ENCODE measurements at regions not wholly inside any gene's neighbourhood (a gene's known extent, or its start where the extent isn't known, plus 50 kb on each side); places are given as distances from the start of the nearest gene placed in this dataset.

- no peak for FAIRE-seq
Measured at GRCh38 chr6:91590191-91590590, 1003.3 kb upstream of the MAP3K7 start.

GRCh38 chr6:91580635-91581034, 993.8 kb upstream of the MAP3K7 start:
- FAIRE-seq, result no peak

DNA sequence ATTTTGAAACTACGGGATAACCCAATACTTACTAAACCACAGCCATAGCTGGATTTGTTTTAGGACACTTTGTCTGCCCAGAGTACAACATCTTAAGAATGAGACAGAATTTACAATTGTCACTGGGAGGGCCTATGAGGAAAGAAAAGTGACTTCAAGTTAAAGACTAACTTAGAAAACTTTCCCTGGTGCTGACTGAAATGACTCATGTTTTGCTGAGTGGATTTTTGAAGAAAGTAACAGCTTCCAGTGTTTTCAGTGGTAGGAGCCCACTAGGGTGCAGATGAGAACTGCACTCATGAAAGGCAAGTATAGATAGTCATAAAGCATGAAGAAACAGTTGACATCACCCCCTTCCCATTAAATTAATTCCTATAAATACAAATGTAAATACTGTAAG, 988.2 kb upstream of the MAP3K7 start:
- no peak for FAIRE-seq

GRCh38 chr6:91573826-91574416, 987.0 kb upstream of the MAP3K7 start:
- FAIRE-seq, result no peak

GRCh38 chr6:91572878-91573277, 986.0 kb upstream of the MAP3K7 start:
- no peak for FAIRE-seq

DNA sequence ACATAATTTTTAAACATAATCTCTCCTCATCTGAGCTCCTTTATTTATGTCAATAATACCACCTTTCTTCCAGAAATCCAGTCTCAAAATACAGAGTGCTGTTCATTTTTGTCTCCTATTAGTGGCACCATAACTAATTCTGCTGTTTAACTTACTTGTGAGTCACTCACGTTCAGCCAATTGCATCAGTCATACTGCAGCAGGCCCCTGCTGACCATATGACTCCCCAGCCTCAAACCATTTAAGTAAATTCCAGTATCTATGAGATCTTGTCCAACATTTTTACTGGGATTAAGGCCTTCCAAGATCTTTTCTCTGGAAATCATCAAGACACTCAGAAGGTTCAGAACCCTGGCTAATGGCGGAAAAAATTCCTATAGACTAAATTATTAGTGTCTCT, 982.2 kb upstream of the MAP3K7 start:
- FAIRE-seq, result no peak

- no peak for FAIRE-seq
Measured at GRCh38 chr6:91566467-91566866, 979.6 kb upstream of the MAP3K7 start.

DNA sequence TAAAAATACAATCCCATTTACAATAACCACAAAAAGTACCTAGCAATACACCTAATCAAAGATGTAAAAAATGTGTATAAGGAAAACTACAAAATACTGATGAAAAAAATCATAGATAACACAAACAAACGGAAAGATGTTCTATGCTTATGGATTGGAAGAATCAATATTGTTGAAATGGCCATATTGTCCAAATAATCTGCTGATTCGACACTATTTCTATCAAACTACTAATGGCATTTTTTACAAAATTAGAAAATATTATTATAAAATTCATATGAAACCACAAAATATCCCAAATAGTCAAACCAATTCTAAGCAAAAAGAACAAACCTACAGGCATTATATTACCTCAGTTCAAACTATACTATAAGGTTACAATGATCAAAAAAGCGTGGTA, 978.3 kb upstream of the MAP3K7 start:
- no peak for FAIRE-seq

DNA sequence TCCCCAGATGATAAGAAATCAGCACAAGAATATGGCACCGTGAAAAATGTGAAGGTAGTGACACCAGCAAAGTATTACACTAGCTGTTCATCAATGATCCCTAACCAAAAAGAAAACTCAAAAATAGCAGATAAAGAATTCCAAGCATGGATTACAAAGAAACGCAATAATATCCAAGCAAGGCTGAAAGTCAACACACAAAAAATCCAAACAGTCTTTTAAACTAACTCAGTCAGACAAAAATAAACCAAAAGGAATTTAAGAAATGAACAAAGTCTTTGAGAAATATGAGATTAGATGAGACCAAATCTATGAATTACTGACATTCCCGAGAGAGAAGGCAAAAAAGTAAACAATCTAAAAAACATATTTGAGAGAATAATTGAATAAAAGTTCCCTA, 976.1 kb upstream of the MAP3K7 start:
- FAIRE-seq, result no peak

DNA sequence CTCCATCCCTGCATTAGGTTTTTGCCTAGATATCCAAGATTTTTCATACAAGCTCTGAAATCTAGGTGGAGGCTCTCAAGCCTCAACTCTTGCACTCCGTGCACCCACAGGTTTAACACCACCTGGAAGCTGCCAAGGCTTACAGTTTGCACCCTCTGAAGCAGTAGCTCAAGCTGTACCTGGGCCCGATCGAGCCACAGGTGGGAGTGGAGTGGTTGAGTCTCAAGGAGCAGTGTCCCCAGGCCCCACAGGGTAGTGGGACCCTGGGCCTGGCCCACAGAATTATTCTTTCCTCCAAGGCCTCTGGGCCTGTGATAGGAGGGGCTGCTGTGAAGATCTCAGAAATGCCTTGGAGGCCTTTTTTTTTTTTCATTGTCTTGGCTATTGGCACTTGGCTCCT, 973.5 kb upstream of the MAP3K7 start:
- FAIRE-seq, result no peak

DNA sequence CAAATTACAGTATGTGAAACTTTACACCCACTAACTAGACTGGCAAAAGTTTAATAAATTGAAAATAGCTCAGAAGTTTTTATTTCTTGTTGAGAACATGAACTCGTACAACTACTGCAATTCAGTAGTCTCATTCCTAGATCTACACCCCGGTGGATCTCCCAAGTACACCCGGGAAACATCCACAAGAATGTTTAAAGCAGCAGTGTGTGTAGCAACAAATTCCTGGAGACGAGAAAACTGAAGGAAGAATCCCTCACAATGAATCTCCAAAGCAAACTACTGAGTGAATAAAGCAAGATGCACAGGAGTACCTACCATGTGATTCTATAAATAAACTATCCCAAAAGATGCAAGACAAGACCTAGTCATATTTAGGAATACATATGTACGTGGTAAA, 954.0 kb upstream of the MAP3K7 start:
- FAIRE-seq, result no peak

GRCh38 chr6:91539456-91539855, 952.6 kb upstream of the MAP3K7 start:
- FAIRE-seq, result no peak

- FAIRE-seq, result no peak
Measured at GRCh38 chr6:91538622-91539021, 951.8 kb upstream of the MAP3K7 start.

DNA sequence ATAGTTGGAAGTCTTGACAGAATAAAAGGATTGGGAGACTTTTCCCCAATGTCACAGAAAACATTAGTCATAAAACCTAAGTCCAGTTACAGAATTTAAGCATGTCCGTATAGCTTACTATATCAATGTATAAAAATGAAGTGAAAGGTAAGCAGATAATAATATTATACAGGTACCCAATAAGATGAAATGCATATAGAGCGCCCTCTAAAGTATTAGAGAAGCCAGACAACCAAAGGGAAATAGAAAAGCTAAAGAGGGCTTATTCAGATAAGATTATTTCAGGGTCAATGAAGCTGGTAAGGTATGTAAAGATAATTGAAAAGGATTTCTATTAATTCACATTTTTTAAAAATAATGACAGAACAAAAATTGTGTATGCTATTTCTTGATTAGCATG, 947.7 kb upstream of the MAP3K7 start:
- no peak for FAIRE-seq

GRCh38 chr6:91523511-91523910, 936.6 kb upstream of the MAP3K7 start:
- FAIRE-seq, result no peak

DNA sequence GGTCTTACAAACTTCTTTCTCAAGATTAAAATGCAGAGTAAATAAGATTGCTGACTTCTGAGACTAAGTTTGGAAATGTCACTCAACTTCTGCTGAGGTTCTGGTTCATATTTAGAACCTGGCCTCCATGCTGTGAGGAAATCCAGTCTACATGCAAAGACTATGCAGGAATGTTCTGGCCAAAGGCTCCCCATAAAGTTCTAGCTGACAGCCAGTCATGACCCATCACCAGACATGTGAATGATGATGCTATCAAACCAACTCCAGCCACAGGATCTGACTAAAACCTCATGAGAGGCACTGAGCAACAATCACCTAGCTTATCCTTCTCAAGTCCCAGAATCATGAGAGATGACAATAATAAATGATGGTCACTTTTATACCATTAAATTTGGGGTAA, 935.1 kb upstream of the MAP3K7 start:
- no peak for FAIRE-seq

GRCh38 chr6:91509711-91510110, 922.8 kb upstream of the MAP3K7 start:
- no peak for FAIRE-seq

DNA sequence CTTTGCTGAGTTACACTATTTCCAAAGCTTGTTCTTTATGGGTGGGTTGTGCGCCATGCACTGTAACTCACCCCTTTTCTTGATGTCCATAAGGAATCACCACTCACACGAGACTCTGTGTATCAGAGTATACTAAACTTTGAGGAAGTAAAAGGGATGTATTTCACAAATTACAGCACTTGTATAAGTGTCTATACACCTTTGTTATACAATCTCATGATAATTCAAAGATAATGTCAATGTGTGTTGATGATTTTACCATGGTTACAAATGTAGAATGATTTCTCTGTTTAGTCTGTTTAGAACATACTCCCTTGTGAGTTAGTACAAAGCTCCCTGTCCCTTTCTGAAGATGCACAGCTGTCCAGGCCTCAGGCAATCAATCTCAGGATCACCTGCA, 922.2 kb upstream of the MAP3K7 start:
- FAIRE-seq, result no peak

DNA sequence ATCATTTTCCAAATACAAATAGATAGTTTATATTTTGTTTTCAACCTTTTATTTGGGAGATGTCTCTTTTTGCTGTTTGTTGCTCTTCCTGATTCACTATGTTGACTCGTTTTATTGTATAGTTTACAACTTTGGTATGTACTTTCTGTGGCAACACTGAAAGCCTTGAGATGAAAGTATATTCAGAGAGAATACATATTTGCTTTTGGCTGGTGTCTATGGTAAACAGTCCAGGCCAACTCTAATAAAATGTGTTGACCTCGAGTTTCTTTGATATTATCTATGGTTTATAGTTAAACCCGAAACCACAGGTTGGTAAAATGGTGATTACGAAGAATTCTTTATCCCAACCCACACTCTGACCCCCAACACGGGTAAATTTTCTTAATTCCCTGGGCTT, 919.6 kb upstream of the MAP3K7 start:
- FAIRE-seq, result no peak

GRCh38 chr6:91505199-91505598, 918.3 kb upstream of the MAP3K7 start:
- no peak for FAIRE-seq

DNA sequence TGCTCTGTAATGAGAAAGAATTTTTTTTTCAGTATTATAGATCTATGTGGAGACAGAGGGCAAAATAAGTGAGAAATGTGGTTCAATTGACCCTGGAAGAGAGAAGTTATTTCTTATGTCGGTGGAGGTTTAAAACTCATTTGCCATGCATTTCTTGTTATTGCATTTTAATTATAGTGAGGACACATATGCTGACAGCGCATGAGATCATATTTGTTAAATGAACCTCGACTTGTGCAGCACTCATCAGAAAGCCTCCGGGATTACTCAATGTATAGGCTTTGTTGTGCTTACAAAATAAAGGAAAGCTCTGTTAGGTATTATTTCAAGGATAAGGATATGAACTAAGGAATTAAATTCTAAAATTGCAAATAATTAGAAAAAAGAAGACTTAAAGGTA, 915.1 kb upstream of the MAP3K7 start:
- FAIRE-seq, result no peak

DNA sequence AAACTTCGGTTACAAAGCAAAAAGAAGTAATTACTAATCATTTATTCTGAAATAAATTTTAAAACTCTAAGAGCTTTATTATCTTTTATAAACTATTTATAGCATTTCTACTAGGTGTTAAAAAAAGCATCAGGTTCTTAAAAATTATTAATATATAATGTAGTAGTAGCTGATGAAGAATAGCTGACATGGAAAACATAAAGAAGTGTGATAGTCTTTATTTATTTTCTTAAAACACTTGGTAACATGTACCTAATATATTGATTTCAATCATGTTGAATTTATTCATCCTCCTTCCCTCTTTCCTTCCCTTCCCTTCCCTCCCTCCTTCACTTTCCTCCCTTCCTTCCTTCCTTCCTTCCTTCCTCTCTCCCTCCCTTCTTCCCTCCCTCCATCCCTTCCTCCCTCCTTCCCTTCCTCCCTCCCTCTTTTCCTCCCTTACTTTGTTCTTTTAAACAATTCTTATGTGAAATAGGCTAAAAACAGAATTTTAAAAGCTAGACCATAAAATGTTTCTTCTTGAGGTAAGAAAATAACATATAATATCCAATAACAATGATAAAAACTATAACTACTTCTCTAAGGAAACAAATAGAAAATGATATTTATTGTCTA, 913.9 kb upstream of the MAP3K7 start:
- FAIRE-seq, result no peak

GRCh38 chr6:91498576-91498975, 911.7 kb upstream of the MAP3K7 start:
- FAIRE-seq, result no peak

GRCh38 chr6:91497770-91498169, 910.9 kb upstream of the MAP3K7 start:
- no peak for FAIRE-seq

DNA sequence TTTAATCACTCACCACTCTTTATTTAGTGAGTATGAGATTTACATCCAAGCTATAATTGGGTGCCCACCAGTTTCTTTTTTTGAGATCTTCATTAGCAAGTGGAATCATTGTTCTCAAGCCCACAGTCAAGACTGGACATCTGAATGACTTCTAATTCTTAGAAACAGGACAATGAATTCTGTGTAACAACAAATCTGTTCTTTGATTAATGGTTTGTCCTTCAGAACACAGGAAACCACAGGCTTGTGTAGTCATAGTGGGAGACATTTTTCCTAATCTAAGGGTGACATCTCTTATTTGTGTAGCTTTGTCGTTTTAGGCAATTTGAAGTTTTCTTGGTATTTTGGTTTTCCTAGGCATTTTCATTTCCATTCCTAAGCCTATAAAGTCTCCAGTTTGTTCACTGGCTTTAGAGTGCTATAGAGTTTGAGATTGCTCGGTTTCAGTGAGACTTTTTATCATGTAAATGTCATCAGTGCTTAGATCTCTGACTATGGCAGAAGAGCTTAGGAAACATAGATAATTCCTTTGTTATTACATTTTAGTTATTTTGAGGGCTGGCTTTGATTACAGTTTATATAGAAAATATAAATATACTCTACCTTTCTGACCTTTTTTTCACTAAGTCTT, 903.9 kb upstream of the MAP3K7 start:
- no peak for FAIRE-seq

Measured in TTC549 (cell line).